ENCODE measurements at regions not wholly inside any gene's neighbourhood (a gene's known extent, or its start where the extent isn't known, plus 50 kb on each side); places are given as distances from the start of the nearest gene placed in this dataset.

GRCh38 chr4:14138106-14138505 is 510.6 kb upstream of the BOD1L1 start:
- H3K9me3 ChIP-seq (ENCODE audit: control insufficient read depth, low read depth, low read length), result no peaks in the 10 kb centered on the region
- no peaks in the 10 kb centered on the region for H3K4me1 ChIP-seq (ENCODE audit: insufficient read depth, low read length)
- H3K4me3 Mint-ChIP-seq, result no peak overlapping the region

More at GRCh38 chr4:14138106-14138505, 510.6 kb upstream of the BOD1L1 start:
- Histone ChIP-seq H3K14ac (ENCODE audit: insufficient read depth, low read length) (no peak overlapping the region), H3K4ac (ENCODE audit: low read depth, low read length) (no peak overlapping the region), H2BK120ac (ENCODE audit: low read depth, low read length, poor library complexity, severe bottlenecking) (no peak overlapping the region), H2BK12ac (ENCODE audit: insufficient read length, low read depth, low read length) (no peak overlapping the region), H2AFZ (ENCODE audit: low read length) (no peak overlapping the region), H3K27me3 (ENCODE audit: insufficient read depth, low read length) (no peaks in the 10 kb centered on the region), H3K23ac (ENCODE audit: insufficient read length, low read depth, low read length) (no peak overlapping the region), H3K18ac (ENCODE audit: insufficient read length, low read depth, low read length) (no peak overlapping the region), H4K8ac (replicated peaks; ENCODE audit: insufficient read length, low read depth, low read length) (no peak overlapping the region), H3K4me2 (ENCODE audit: insufficient read depth, insufficient read length, low read length) (no peak overlapping the region), H3K56ac (ENCODE audit: insufficient read length, low read depth, low read length) (no peak overlapping the region), H2BK15ac (ENCODE audit: low read depth, low read length) (no peak overlapping the region), H2BK20ac (ENCODE audit: low read depth, low read length, poor library complexity, severe bottlenecking) (no peak overlapping the region), H3K9ac (ENCODE audit: extremely low read depth, insufficient read length, low read length) (no peak overlapping the region), H4K20me1 (ENCODE audit: control insufficient read depth, insufficient read depth, insufficient read length) (no peaks in the 10 kb centered on the region), H3T11ph (ENCODE audit: low read length) (no peak overlapping the region), H2BK5ac (ENCODE audit: insufficient read length, low read length) (no peak overlapping the region), H2AK5ac (ENCODE audit: insufficient read length, low read length) (no peak overlapping the region), H4K91ac (ENCODE audit: insufficient read length, low read depth, low read length) (no peak overlapping the region), H3K27ac (ENCODE audit: insufficient read length, low read depth, low read length) (no peak overlapping the region), H3K79me2 (ENCODE audit: insufficient read depth, low read length) (no peaks in the 10 kb centered on the region), H3K79me1 (ENCODE audit: insufficient read depth, low read depth, low read length, poor library complexity, severe bottlenecking) (no peaks in the 10 kb centered on the region), H3K23me2 (ENCODE audit: insufficient read length, low read depth, low read length, poor library complexity, severe bottlenecking) (no peaks in the 10 kb centered on the region), H4K5ac (ENCODE audit: insufficient read length, low read depth, low read length) (no peak overlapping the region)
- H3K4me1 Mint-ChIP-seq, result peaks cover 3 to 4% of the 10 kb centered on the region in 2 experiments
- no peak for DNase-seq
- TF ChIP-seq CTCF (conservative IDR thresholded peaks at IDR 0.05), result no peak
- H3K27me3 Mint-ChIP-seq (ENCODE audit: low read depth), result no peaks in the 10 kb centered on the region; the same call in 1 of the 2 replicates
- peaks cover 4 to 5% of the 10 kb centered on the region in 2 experiments; a peak in 2 of 5 replicates for H3K9me3 Mint-ChIP-seq
- no peak overlapping the region for H3K27ac Mint-ChIP-seq
- H3K36me3 Mint-ChIP-seq (ENCODE audit: insufficient read depth in 1 of 3, low read depth in 3 of 3), result peaks cover 0 to 5% (median 4%) of the 10 kb centered on the region in 3 experiments; a peak in 3 of 7 replicates

Measured in H9 (cell line).